ENCODE measurements at regions not wholly inside any gene's neighbourhood (a gene's known extent, or its start where the extent isn't known, plus 50 kb on each side); places are given as distances from the start of the nearest gene placed in this dataset.

GRCh38 chr4:45576275-45576674 lies 547.6 kb downstream of the GABRG1 start:
- Histone ChIP-seq H3K36me3 (ENCODE audit: insufficient read depth, low read length) (no peaks in the 10 kb centered on the region), H3K9me3 (ENCODE audit: insufficient read depth, low read depth, low read length) (no peaks in the 10 kb centered on the region), H3K4me3 (ENCODE audit: insufficient read depth, low read depth, low read length) (no peak overlapping the region), H3K4me1 (ENCODE audit: insufficient read depth, low read length) (no peaks in the 10 kb centered on the region), H3K27ac (ENCODE audit: low read depth, low read length) (no peak overlapping the region), H2AFZ (ENCODE audit: low read depth, low read length) (no peak overlapping the region), H3K4me2 (ENCODE audit: low read length) (no peak overlapping the region), H3K9ac (ENCODE audit: low read length) (no peak overlapping the region), H3K79me2 (ENCODE audit: insufficient read depth, low read length) (no peaks in the 10 kb centered on the region), H4K20me1 (ENCODE audit: insufficient read depth, low read length) (no peaks in the 10 kb centered on the region), H3K27me3 (ENCODE audit: insufficient read depth, low read length) (no peaks in the 10 kb centered on the region)
- no peaks in the 10 kb centered on the region for H3K27me3 Mint-ChIP-seq (ENCODE audit: low read depth, unreplicated experiment)
- DNase-seq (ENCODE audit: low read depth), result no peak
- no peak overlapping the region for H3K4me3 Mint-ChIP-seq (ENCODE audit: unreplicated experiment)
- no peak for TF ChIP-seq CTCF (IDR thresholded peaks at IDR 0.05; ENCODE audit: insufficient read depth, low read depth, low read length)
- TF ChIP-seq EZH2 (IDR thresholded peaks at IDR 0.05; ENCODE audit: insufficient read depth, low read length), result no peak
- no peaks in the 10 kb centered on the region for H3K4me1 Mint-ChIP-seq (ENCODE audit: low read depth, unreplicated experiment)
- no peak overlapping the region for H3K27ac Mint-ChIP-seq (ENCODE audit: unreplicated experiment)
- no peaks in the 10 kb centered on the region for H3K36me3 Mint-ChIP-seq (ENCODE audit: low read depth, unreplicated experiment)
- no peaks in the 10 kb centered on the region for H3K9me3 Mint-ChIP-seq (ENCODE audit: unreplicated experiment)
- FAIRE-seq, result no peak

- Histone ChIP-seq H3K79me2 (ENCODE audit: insufficient read depth, low read length) (no peaks in the 10 kb centered on the region), H4K20me1 (ENCODE audit: insufficient read depth, low read length) (no peaks in the 10 kb centered on the region), H3K9me3 (ENCODE audit: insufficient read depth, low read depth, low read length) (no peaks in the 10 kb centered on the region), H3K4me3 (ENCODE audit: insufficient read depth, low read depth, low read length) (no peak overlapping the region), H3K4me1 (ENCODE audit: insufficient read depth, low read length) (no peaks in the 10 kb centered on the region), H3K4me2 (ENCODE audit: low read length) (no peak overlapping the region), H3K27me3 (ENCODE audit: insufficient read depth, low read length) (no peaks in the 10 kb centered on the region), H3K36me3 (ENCODE audit: insufficient read depth, low read length) (no peaks in the 10 kb centered on the region), H3K9ac (ENCODE audit: low read length) (no peak overlapping the region), H3K27ac (ENCODE audit: low read depth, low read length) (no peak overlapping the region), H2AFZ (ENCODE audit: low read depth, low read length) (no peak overlapping the region)
- Mint-ChIP-seq H3K36me3 (ENCODE audit: low read depth, unreplicated experiment) (no peaks in the 10 kb centered on the region), H3K9me3 (ENCODE audit: unreplicated experiment) (no peaks in the 10 kb centered on the region), H3K4me1 (ENCODE audit: low read depth, unreplicated experiment) (no peaks in the 10 kb centered on the region), H3K4me3 (ENCODE audit: unreplicated experiment) (no peak overlapping the region), H3K27ac (ENCODE audit: unreplicated experiment) (no peak overlapping the region), H3K27me3 (ENCODE audit: low read depth, unreplicated experiment) (no peaks in the 10 kb centered on the region)
- DNase-seq (ENCODE audit: low read depth) (no peak), FAIRE-seq (no peak)
- TF ChIP-seq EZH2 (IDR thresholded peaks at IDR 0.05; ENCODE audit: insufficient read depth, low read length), result no peak
Measured at GRCh38 chr4:45569619-45570018, 554.2 kb downstream of the GABRG1 start.

GRCh38 chr4:45568694-45569093 lies 555.2 kb downstream of the GABRG1 start:
- no peaks in the 10 kb centered on the region for H3K9me3 Mint-ChIP-seq (ENCODE audit: unreplicated experiment)
- no peak overlapping the region for H3K27ac ChIP-seq (ENCODE audit: low read depth, low read length)
- H3K27me3 ChIP-seq (ENCODE audit: insufficient read depth, low read length), result no peaks in the 10 kb centered on the region
- H3K36me3 ChIP-seq (ENCODE audit: insufficient read depth, low read length), result no peaks in the 10 kb centered on the region
- no peak overlapping the region for H3K27ac Mint-ChIP-seq (ENCODE audit: unreplicated experiment)
- no peaks in the 10 kb centered on the region for H3K4me1 Mint-ChIP-seq (ENCODE audit: low read depth, unreplicated experiment)
- no peaks in the 10 kb centered on the region for H3K79me2 ChIP-seq (ENCODE audit: insufficient read depth, low read length)
- H3K4me1 ChIP-seq (ENCODE audit: insufficient read depth, low read length), result no peaks in the 10 kb centered on the region
- DNase-seq (ENCODE audit: low read depth) (no peak), FAIRE-seq (no peak)
- no peak overlapping the region for H2AFZ ChIP-seq (ENCODE audit: low read depth, low read length)
- no peak overlapping the region for H3K4me3 ChIP-seq (ENCODE audit: insufficient read depth, low read depth, low read length)
- H3K4me2 ChIP-seq (ENCODE audit: low read length), result no peak overlapping the region
- H3K27me3 Mint-ChIP-seq (ENCODE audit: low read depth, unreplicated experiment), result no peaks in the 10 kb centered on the region
- H3K9ac ChIP-seq (ENCODE audit: low read length), result no peak overlapping the region
- no peaks in the 10 kb centered on the region for H3K9me3 ChIP-seq (ENCODE audit: insufficient read depth, low read depth, low read length)
- no peak overlapping the region for H3K4me3 Mint-ChIP-seq (ENCODE audit: unreplicated experiment)
- H3K36me3 Mint-ChIP-seq (ENCODE audit: low read depth, unreplicated experiment), result no peaks in the 10 kb centered on the region
- no peaks in the 10 kb centered on the region for H4K20me1 ChIP-seq (ENCODE audit: insufficient read depth, low read length)
- no peak for TF ChIP-seq EZH2 (IDR thresholded peaks at IDR 0.05; ENCODE audit: insufficient read depth, low read length)
- no peak for TF ChIP-seq CTCF (IDR thresholded peaks at IDR 0.05; ENCODE audit: insufficient read depth, low read depth, low read length)

Measured in astrocyte (in vitro differentiated cells and primary cell).